GM19395 (cell line): ENCODE measurements at regions not wholly inside any gene's neighbourhood (a gene's known extent, or its start where the extent isn't known, plus 50 kb on each side); places are given as distances from the start of the nearest gene placed in this dataset.

ENCODE experiments used
- ATAC-seq: cut with Tn5 transposase; IDR thresholded peaks from one replicate; pipeline ENCODE4 v1.9.1; 2021; ENCODE audit warnings: mild to moderate bottlenecking, moderate library complexity; ENCODE audit not compliant: unreplicated experiment

DNA sequence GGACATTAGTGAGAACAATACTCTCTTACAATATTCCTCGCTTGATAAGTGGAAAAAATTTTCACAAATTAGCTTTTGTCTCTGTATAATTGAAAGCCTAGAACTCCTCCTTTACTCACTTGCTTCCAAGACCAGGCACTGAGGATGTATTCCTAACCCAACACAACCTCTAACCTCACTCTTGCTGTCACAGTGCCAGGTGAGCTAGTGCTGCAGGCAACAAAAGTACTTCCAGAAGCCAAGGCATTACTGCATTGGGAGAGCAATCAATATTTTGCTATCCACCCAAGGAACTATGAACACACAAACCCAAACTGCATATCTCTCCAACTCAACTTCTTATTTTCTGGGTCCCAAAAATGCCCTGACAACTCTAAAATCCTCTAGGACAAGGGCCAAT is 1081.0 kb downstream of the VRK1 start:
- ATAC-seq: no peak

DNA sequence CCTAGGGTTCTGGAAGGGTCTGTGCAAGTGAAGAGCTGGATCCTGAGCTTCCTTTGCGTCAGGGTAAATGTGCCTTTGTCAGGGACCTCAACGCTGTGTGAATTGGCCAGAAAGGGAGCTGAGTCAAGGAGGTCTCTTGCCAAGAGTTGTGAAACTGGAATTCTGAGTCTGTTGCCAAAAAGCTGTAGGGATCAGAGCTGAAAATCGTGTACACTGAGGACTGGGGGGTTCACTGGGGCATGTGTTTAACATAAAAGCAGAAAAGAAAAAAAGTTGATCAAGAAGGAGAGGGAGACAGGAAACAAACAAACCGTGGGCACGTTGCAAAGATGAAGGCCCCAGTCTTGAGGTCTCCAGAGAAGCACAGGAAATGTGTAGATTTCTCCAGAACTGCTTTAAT is 1081.5 kb downstream of the VRK1 start:
- no peak for ATAC-seq

DNA sequence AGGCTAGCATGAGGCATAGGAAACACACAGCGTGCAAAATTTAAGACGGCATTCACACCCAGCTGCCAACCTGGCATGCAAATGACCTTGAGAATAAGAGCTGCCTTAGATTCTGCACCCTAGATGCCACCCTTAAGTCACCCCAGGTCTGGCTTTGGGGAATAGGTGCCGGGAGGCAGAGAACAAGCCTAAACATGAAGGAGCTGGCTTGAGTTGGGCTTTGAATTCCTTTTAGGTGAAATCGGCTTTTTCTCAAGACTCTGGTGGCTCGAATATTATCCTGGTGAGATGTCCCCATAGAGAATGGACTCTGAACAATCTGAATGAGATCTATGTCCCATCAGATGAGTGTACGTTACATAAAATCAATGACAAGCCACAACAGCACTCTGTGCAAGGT is 1090.5 kb downstream of the VRK1 start:
- ATAC-seq: no peak

DNA sequence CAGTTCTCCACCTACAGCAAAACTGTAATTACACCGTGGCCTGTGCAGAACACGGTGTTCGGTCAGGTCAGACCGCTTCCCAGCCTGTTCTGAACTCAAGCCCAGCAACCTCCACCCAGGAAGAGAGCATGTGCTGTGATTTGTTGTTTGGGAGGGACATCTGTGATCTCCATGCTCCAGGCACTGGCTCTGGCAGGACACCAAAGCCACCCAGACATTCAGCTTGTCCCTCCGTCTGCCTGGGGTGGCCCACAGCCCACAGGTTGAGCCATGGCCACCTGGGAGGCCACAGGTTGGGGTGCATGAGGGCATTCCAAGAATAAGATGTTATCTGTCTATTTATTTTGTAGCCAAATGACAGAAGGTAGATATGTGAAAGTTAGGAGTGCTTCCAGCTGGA is 1091.1 kb downstream of the VRK1 start:
- ATAC-seq: no peak

DNA sequence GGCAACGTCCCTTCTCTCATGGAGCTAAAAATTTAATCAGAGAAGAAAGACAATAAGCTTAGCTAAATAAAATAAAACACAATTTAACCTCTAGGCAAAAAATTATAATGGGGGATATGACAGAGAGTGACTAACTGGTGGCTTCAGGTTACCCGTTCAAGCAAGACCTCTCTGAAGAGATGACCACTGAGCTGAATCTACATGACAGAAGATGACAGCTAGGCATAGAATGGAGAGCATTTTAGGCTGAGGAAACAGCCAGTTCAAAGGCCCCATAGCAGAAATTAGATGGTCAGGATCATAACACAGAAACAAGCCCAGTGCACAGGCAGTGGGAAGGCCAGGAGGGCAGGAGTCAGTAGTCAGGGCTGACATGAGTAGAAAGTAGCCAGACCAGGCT is 1094.3 kb downstream of the VRK1 start:
- ATAC-seq: no peak

DNA sequence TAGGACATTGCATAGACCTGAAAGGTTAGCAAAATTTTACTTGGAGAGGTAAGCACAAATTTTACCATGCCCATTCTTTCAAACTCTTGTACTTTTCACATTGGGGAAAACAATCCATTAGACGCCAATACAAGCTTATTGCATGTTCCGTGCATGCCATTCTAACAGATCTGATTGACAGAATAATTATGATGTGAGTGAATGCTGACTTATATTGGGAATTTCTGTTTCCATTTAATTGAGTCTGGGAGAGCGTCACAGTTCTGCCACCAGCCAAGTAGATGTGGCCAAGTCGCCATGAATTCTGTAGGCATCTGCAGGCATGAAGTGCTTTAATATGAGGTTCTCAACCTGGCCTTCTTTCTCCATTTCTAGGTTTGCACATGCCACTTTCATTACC is 1097.4 kb downstream of the VRK1 start:
- ATAC-seq: no peak

DNA sequence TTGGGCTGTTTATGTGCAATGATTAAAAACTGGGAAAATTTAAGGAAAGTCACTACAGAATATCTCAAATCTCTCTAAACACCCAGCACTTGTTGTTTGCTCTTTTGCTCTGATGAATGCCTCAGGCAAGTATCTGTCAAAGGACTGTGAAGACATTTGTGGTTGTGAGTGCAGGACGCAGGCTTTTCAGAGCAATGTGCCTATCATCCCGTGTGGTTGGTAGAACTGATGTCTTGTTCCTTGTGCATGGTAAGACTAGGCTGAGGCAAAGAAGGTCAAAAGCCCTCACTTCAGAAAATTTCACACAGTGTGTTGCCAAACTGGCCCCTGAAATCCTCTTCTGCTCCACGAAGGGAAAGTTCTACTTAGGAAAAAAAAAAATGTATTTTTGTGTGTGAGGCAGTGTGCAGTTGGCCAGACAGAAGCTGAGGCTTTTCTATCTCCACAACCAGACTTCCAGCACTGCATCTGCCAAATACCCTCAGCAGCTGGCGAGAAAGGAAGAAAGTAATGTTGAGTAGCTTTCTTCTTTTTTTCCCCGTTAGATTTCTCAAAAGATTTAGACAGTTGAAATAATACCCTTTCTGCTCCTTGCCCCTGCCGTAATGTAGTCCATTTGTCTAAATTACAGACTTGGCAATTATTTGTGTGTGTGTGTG is 1103.1 kb downstream of the VRK1 start:
- no peak for ATAC-seq

DNA sequence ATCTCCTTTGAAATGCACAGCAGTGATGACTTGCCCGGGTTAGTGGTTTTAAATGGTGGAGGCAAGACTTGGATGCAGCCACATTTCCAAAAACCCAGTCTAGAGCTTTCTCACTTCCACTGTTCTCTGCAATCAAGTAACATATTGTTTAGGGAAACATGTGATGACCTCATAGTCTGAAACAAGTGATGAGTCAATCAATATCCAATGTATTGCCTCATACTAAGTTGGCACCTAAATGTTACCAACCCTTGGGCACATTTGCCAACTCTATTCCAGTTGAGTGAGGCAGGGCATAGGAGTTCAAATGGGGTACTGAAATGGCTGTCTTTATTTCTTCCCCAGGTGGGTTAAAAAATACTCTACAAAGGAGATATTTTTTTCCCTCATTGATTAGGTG is 1105.4 kb downstream of the VRK1 start:
- ATAC-seq: no peak

DNA sequence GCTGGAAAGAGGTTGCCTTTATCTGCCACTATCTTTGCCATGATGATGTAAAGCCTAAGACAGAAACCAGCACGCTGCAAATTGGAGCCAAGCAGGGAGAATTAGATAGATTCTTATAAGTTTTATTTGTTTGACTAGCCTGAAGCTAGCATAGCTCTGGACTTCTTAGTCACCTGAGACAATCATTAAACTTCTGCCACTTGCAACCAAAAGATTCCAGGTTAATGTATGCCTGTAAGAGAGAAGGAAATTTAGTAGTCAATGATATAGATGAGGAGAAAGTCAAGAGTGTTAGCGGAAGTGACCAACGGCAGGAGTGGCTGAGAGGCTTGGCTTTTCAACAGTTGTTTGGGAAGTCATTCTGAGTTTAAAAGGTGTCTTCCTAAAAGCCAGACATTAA is 1106.6 kb downstream of the VRK1 start:
- ATAC-seq: no peak

DNA sequence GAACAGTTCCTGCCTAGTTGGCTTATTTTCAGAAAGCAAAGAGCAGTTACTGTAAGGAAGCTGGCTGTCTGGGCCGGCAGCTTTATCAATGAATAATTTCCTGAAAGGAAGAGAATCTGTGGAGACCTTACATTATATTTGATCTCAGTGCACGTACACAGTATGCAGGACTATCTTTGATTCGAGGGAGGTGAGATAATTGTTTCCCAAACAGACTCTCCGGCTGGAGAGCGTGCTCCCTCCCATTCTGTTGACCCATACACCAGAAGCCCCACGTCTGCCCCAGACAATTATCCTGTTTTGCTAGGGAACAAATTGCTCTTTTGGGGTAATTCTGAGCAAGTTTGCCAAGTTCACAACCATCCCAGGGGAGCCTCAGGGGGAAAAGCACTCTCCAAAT is 1115.0 kb downstream of the VRK1 start:
- no peak for ATAC-seq

DNA sequence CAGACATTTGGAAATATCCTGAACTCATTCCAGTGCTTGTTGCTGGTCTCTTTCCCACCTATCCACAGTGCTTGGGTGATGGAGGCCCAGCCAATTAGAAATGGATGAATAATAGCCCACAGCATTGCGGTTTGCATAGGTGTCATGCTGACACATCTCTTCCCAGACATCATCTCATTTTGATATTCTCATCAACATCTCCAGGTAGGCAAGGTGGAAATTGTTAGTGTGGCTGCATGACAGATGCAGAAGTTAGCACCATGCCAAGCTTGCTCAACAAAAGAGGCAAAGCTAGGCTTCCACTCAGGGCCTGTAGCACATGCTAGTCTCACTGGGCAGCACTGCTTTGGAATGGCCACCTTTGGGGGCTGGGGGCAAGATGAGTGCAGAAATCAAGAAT is 1118.9 kb downstream of the VRK1 start:
- no peak for ATAC-seq

DNA sequence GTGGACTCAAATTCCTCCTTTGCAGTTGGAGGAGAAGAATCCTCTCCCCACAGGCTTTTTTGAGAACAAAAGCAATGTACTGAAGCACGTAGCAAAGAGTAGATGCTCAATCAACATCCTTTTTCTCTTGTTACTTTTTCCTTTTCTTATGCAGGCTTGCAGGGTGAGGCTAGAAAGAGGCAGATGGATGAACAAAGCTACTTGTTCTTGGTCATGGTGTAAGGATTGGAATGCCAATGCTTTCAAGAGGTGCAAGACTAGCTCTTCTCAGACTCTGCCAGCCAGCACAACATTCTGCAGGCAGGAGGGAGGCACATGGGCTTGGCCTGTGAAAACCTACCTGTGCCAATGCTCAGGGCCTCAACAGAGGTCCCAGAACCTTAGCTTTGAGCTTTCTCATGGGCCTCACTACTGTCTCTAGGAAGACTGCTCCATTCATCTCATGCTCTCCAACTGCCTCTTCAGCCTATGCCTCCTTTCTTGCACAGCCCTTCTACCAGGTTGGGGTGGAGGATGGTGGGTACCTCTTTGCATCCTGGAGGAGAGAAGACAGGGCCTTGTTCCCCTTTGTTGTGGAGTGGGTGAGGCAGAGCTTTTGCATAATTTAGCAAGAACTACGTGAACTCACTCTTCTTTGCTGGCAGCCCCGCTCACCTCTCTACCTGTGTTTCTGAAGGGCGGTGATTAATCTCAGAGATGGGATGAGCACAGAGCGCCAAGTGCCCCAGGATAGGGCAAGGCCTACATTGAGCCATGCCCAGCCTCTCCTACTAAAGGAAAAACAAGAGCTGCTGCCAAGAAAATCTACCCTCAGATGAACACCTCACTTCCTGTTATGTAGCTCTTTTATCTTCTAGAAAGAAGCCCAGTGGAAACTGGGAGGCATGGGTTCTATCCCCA is 1119.7 kb downstream of the VRK1 start:
- ATAC-seq: no peak

DNA sequence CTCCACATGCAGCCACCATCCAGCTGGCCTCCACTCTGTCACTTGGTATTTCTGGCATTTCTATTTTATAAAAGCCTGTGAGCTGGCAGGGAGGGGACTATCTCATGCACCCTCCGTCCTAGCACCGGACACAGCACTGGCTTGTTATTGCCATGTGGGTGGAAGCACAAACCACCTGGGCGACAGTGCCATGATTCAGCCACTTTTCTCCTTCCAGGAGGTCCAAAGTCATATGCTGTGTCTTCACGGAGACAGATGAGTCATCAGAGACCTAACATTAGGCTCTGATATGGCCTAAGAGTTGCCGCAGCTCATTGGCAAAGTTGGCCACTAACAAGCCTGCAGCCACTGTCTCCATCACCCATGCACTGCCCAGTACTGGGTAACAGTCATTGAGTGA is 1123.0 kb downstream of the VRK1 start:
- no peak for ATAC-seq

DNA sequence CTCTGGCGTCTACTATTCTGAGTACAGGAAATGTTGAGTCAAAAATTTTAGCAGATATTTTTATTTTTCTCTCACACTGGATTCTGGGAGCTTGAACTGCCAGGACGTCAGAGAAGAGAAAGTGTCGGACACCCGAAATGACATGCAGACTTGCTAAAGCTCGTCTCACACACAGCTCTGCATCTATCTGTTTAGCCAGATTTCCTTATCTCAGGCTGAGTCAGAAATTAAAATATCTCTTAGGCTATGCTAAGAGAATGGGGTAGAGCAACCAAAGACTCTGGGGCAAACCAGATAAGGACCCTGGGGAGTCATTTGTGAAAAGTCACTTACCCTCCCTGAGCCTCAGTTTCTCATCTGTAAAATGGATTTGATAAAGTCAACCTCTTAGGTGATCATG is 1124.1 kb downstream of the VRK1 start:
- no peak for ATAC-seq

DNA sequence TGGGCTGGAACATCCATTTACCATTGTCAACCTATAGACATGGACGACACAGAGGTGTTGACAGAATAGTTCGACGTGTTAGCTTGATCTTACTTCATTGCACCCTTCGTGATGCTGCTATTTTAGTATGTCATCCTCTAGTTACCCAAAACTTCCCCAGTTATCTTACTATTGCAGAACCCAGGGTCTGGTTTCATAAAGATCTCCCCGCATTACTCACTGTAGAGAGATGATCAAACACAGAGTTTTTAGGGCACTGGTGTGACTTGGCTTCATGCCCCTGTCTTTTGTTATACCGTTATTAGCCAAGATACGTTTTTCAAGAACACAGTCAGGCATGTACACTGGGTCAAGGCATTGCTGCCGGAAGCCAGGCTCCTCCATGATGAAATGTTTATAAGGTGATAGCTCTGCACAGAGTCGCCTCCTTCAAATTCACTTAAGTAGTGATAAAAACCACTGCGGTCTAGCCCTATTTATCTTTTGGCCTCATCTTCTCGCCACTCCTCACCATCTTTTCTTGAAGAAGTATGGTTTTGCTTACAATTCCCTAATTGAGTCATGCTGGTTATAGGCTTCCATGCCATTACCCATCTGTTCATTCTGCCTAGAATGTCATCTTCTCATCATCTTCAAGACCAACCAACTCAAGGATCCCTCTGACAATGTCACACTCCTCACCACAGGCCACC is 1127.9 kb downstream of the VRK1 start:
- ATAC-seq: no peak

DNA sequence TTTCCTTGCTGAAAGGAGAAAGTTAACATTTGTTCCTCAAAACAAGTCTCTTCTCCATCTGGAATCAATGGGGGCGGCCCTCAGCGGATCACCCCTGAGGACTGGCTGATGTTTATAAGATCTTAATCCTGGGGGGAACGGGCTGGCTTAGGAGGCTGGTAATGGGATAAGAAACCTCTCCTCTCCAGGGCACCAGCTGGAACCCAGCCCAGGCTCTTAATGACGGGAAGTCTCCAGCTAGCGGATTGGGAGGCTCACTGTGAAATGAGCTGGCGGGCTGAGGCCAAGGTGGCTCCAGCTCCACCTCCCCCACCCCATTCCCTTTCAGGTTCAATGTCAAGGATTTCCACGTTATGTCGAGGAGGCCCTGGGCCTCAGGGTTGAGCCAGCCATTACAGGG is 1133.0 kb downstream of the VRK1 start:
- ATAC-seq: no peak

DNA sequence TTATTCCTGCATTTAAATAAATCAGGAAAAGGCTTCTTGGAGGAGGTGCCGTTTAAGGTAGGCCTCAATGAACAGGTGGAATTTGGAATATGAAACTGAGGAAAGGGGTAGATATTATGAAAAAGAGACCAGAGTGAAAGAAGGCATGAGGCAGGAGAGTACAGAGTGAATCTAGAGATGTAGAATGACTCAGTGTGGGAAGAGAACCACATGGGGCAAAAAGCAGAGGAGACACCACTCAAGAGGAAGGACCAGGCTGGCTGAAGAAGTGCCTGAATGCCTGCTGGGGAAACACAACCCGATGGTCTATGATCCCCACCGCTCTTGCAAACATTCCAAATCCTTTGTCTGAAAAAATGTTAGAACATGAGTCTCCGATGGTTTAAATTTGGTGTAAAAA is 1134.1 kb downstream of the VRK1 start:
- no peak for ATAC-seq

DNA sequence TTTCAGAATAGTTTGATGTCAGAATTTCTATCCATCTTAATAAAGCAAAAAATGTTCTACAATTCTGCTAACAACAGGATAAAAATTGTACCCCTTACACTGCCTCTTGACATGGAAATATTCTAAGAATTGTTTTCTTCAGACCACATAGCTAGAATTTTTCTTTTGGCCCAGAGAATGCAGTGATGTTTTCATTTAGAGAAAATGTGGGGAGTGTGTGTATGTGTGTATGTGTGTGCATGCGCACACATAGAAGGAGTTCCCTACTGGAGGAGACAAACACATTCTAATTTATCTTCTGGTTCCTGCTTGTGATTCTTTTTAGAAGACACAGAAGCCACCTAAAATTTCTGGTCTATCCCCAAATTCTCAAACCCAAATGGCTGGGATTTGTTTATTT is 1145.7 kb downstream of the VRK1 start:
- no peak for ATAC-seq

DNA sequence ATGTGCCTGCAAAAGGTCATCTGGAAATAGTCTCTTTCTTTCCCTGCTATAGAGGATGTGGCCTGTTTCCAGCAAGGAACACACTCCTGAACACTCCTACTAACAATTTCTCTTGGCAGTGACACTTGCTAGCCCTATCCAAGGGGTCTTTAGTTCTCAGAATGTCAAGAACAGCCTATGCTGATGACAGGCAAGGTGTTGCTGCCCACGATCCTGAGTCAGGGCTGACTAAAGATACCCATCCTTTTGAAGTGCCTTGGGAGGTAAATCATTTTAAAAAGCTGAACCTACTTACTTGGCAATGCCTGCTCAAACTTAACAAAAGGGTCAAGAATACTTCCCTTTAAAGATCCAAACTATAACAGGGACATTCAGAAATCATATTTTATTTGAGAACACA is 1146.4 kb downstream of the VRK1 start:
- no peak for ATAC-seq

DNA sequence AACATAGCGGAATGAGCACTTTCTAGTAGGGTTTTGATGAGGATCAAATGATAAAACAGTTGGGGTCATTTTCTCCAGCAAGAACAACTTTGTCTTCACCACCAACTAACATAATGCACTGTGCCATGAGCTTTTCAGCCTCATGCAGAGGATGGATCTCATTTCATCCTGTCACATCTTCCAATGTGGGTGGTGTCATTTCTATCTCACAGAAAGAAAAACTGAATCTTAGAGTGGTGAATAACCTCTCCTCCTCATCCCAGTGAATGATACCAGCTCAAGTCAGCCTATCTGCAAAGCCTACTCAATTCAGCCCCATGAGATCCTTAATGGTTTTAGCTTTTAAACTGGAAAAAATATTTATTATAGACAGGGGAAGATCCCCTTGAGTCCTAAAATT is 1147.2 kb downstream of the VRK1 start:
- no peak for ATAC-seq

DNA sequence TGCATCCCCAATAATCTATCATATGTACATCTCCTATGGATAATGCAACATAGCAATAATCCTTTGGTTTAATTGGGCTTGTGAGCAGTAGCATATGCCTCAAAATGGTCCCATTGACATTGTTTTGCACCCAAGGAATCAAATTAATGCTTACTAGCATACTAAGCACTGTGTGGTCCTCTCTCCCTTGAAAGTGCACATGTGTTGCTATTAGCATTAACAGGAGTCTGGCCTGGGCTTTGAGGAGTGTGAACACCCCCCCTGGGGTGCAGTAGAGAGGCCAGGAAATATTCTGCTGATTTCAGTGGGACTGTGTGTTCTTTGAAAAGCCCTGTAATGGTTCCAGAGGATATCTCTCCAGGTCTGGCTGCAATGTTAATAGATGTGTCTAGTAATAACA is 1148.4 kb downstream of the VRK1 start:
- ATAC-seq: no peak

DNA sequence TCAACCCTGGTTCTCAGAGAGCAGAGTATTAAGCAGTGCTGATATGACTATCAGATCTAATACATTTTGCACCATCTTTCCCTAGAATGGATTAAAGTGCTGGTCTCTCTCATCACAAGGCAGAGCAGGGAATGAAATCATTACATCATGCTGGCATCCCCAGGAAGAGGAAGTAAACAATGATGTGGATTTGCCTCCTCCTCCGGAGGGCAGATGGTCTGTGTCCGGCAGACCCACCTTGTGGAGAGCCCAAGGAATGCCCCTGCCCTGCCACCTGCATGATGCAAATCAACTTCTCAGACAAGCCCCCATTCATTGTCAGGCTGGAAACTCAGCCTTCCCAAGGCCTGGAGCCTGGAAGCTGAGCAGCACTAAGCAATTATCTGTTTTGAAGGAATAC is 1149.1 kb downstream of the VRK1 start:
- ATAC-seq: no peak
